Astrocyte (in vitro differentiated cells and primary cell): ENCODE measurements at regions not wholly inside any gene's neighbourhood (a gene's known extent, or its start where the extent isn't known, plus 50 kb on each side); places are given as distances from the start of the nearest gene placed in this dataset.

ENCODE experiments used
- CTCF ChIP-seq: IDR thresholded peaks from 2 replicates; pipeline ENCODE4 v1.5.1; 2011; ENCODE audit warnings: low read depth, mild to moderate bottlenecking, inconsistent platforms, low read length, moderate library complexity; ENCODE audit not compliant: insufficient read depth
- EZH2 ChIP-seq: IDR thresholded peaks from 2 replicates; pipeline ENCODE4 v1.6.1; 2012; ENCODE audit warnings: mild to moderate bottlenecking, low read length, inconsistent platforms; ENCODE audit not compliant: insufficient read depth

- no peak for TF ChIP-seq CTCF
- no peak for TF ChIP-seq EZH2
Measured at GRCh38 chr3:14306142-14306541, 96.3 kb upstream of the SLC6A6 start.
